GM12875 (cell line): ENCODE measurements at regions not wholly inside any gene's neighbourhood (a gene's known extent, or its start where the extent isn't known, plus 50 kb on each side); places are given as distances from the start of the nearest gene placed in this dataset.

Experiments used
- H3K4me3 ChIP-seq: one replicate; pipeline ENCODE4 v1.5.1; 2011; ENCODE audit warnings: low read depth, low read length, control low read depth
- TF ChIP-seq, protein P1 (sequence below): IDR thresholded peaks from 2 replicates; pipeline ENCODE4 v1.5.1; 2011; ENCODE audit warnings: low read depth, mild to moderate bottlenecking, control low read depth, inconsistent platforms, low read length, moderate library complexity, borderline replicate concordance; ENCODE audit not compliant: insufficient read depth

DNA sequence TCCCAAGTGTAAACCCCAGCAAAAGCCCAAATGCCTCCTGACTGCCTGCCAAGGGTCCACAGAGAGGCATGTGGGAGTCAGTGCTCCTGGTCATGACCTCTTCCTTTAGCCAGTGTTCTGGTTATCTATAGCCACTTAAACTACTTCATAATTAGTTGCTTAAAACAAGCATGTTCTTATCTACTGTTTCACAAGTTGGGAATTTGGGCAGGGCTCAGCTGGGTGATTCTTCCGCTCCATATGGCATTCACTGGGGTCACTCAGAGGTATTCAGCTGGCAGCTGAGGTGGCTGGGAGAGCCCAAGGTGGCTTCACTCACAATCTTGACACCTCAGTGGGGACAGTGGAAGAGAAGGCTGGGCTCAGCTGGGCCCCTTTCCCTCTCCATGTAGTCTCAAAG is 184.0 kb upstream of the RGS6 start:
- TF ChIP-seq, protein P1, sequence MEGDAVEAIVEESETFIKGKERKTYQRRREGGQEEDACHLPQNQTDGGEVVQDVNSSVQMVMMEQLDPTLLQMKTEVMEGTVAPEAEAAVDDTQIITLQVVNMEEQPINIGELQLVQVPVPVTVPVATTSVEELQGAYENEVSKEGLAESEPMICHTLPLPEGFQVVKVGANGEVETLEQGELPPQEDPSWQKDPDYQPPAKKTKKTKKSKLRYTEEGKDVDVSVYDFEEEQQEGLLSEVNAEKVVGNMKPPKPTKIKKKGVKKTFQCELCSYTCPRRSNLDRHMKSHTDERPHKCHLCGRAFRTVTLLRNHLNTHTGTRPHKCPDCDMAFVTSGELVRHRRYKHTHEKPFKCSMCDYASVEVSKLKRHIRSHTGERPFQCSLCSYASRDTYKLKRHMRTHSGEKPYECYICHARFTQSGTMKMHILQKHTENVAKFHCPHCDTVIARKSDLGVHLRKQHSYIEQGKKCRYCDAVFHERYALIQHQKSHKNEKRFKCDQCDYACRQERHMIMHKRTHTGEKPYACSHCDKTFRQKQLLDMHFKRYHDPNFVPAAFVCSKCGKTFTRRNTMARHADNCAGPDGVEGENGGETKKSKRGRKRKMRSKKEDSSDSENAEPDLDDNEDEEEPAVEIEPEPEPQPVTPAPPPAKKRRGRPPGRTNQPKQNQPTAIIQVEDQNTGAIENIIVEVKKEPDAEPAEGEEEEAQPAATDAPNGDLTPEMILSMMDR = no peak
- H3K4me3 ChIP-seq = no peak overlapping the region

DNA sequence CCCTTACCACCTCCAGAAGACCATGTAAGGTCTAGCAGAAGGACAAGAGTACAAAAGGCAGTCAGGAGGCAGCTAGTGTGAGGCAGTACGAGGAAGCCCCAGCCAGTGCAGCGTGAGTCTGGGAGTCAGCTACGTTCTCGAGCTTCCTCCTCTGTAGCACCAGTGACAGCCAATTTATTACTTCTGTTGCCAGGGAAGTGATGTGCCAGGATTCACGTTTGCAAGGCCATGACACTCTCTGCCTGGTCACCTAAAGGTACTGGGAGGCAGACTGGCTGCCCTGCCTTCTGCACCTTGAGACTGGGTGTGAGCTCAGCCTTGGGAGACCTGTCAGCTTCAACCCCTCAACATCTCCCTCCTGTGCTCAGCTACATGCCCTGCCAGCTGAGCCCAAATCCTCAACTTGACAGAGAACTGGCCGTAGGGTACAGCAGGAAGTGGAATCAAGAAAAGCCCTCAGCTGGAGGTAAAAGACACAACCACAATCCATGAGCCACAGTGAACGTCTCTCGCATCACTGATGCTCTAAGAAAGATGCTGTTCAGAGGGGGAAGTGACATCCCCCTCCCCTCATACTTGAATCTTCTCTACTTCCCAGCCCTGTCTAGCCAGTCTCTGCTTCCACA is 182.5 kb upstream of the RGS6 start:
- no peak overlapping the region for H3K4me3 ChIP-seq
- TF ChIP-seq, protein P1 = no peak

DNA sequence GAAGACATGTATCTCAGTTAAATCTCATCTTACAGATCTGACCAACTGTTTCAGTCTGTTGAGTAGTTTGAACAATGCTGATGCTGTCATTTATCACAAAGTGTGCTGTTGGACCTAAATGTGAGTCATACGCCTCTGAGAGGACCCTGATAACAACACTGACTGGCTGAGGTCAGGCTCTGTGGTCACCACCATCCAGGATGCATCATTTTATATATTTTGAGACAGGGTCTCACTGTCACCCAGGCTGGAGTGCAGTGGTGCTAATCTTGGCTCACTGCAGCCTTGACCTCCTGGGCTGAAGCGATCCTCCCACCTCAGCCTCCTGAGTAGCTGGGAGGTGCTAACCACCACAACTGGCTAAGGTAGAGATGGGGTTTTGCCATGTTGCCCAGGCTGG is 181.0 kb upstream of the RGS6 start:
- TF ChIP-seq, protein P1 = no peak
- no peak overlapping the region for H3K4me3 ChIP-seq

DNA sequence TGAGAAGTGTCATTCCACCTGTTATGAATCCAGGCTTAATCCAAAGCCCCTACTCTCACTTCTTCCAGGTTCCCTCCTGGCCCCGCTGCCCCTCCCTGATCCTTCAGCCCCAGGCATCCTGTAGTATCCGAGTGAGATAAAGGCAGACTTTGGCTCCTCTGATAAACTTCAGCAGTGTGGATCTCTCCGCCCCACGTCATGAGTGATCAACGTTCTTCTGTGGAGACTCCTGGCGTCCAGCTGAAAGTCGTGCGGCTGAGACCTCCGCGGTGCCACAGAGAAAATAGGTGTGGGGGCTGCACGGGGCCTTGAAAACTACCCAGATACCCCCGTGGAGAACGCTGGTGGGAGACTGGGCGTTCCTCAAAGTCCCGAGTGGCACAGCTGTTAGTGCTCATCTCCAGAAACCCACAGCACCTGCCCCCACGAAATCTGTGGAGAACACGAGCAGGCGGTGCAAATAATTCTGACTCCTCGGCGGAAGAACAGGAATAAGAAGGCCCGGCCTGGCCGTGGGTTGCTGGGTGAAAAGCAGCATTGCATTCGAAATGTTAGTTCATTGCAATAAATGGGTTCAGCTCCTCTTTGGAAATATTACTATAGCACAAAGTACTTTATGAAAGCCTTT is 180.0 kb upstream of the RGS6 start:
- H3K4me3 ChIP-seq = no peak overlapping the region
- TF ChIP-seq, protein P1 = no peak

DNA sequence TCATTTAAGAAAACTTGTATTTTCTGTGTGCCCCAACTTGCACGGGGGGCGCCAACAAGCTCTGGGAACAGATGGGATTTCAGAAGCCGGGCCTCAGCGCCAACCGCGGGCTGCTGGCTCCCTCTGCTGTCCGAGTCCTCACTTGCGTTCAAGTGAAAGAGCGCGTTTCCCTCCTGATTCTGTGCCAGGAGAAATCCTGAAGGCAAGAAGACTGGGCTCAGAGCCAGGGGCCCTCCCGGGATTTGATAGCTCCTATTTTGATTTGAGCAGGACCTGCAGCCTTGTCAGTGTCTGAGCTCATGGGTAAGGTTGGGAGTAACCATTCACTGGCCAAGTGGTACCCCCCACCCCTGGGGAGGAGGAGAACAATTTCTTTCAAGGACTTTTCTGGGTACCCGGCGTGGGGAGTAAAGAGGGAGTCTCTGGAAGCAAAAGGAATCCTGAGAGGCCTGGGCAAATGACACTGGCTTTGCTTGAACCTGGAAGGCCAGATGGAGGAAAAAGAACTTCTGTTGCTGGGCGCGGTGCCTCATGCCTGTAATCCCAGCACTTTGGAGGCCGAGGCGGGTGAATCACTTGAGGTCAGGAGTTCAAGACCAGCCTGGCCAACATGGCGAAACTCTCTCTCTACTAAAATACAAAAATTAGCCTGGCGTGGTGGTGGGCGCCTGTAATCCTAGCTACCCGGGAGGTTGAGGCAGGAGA is 179.0 kb upstream of the RGS6 start:
- H3K4me3 ChIP-seq = no peak overlapping the region
- TF ChIP-seq, protein P1 = peak; percentile 84

DNA sequence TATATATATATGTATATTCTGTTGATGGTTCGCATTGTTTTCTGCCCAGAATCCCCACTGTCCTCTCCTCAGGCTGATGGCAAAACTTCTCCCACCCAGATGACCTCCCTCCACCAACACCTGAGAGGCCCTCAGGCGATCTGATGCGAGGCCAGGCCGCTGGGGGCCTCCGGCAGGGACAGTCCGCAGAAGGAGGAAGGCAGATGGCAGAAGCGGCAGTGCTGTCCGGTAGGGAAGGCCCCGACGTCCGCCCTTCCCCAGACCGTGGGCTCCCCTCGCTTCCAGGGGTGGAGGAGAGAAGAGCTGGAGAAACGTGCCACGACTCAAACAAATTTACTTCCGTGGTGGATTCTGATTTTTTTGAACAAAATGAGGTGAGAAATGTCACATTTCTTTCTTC is 178.3 kb upstream of the RGS6 start:
- TF ChIP-seq, protein P1 = no peak
- H3K4me3 ChIP-seq = no peak overlapping the region

DNA sequence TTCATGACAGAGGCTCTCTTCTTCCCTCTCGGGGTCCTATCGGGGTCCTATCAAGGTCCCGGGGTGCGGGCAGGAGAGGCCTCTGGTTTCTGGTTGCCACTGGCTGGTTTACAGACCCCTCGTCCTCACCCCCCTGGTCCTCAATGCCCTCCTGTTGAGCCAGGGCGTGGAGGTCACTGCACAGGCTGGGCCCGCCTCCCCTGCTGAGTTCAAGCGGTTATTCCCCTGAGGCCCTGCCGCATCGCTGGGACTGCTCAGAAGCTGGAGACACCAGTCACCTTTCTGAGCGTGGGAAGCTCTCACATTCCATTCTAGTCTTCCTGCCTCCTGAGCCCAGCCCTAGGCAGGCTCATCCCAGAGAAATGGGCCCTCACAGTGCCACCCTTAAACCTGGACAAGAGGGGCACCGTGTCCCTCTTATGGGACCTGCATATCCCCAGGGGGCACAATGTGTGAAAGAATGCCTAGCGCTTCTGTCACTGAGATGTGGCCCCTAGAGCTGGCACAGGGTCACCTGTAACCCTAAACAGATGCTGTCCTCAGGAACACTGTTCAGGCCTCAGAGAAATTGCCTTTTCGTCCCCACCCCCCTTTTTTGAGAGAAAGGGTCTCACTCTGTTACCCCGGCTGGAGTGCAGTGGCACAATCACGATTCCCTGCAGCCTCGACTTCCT is 177.7 kb upstream of the RGS6 start:
- no peak overlapping the region for H3K4me3 ChIP-seq
- TF ChIP-seq, protein P1 = no peak
